ENCODE measurements at regions not wholly inside any gene's neighbourhood (a gene's known extent, or its start where the extent isn't known, plus 50 kb on each side); places are given as distances from the start of the nearest gene placed in this dataset.

DNA sequence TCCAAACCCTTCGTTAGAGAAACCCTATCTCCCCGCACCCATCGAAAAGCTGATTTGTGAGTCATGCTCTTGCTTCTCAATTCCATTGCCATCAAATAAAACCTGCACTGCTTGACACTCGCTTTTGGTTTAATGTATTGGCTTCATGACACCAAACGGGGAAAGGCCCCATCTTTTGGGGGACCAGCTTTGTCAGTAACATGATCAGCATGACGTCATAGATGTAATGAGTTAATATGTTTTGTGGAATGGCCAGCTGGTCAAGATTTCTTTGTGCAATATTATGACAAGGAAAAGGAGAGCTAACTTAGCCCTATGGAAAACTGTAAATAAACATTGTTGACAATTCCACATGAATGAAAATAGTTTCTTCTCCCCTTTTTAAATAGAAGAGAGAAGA, 1260.5 kb upstream of the CELF2 start:
- TF ChIP-seq, protein P1, sequence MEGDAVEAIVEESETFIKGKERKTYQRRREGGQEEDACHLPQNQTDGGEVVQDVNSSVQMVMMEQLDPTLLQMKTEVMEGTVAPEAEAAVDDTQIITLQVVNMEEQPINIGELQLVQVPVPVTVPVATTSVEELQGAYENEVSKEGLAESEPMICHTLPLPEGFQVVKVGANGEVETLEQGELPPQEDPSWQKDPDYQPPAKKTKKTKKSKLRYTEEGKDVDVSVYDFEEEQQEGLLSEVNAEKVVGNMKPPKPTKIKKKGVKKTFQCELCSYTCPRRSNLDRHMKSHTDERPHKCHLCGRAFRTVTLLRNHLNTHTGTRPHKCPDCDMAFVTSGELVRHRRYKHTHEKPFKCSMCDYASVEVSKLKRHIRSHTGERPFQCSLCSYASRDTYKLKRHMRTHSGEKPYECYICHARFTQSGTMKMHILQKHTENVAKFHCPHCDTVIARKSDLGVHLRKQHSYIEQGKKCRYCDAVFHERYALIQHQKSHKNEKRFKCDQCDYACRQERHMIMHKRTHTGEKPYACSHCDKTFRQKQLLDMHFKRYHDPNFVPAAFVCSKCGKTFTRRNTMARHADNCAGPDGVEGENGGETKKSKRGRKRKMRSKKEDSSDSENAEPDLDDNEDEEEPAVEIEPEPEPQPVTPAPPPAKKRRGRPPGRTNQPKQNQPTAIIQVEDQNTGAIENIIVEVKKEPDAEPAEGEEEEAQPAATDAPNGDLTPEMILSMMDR (conservative IDR thresholded peaks at IDR 0.05), result no peak
- TF ChIP-seq EZH2 (IDR thresholded peaks at IDR 0.05; ENCODE audit: low read depth), result no peak
